Skeletal muscle satellite cell (primary cell): ENCODE measurements at regions not wholly inside any gene's neighbourhood (a gene's known extent, or its start where the extent isn't known, plus 50 kb on each side); places are given as distances from the start of the nearest gene placed in this dataset.
"Not testable (repeated sequence)": the region's sequence is repeated elsewhere in the genome, so short reads cannot be mapped to it uniquely, and the experiment has no call there.

Source experiments
- H3K27me3 ChIP-seq: 2 replicates; pipeline ENCODE4 v1.7.0; 2013; ENCODE audit warnings: low read length; ENCODE audit not compliant: control insufficient read depth, insufficient read depth
- H3K36me3 ChIP-seq: 2 replicates; pipeline ENCODE4 v1.7.0; 2013; ENCODE audit warnings: mild to moderate bottlenecking, control low read depth, low read length; ENCODE audit not compliant: insufficient read depth
- H3K4me1 ChIP-seq: 2 replicates; pipeline ENCODE4 v1.7.0; 2013; ENCODE audit warnings: low read length; ENCODE audit not compliant: control insufficient read depth, insufficient read depth
- H3K4me2 ChIP-seq: 2 replicates; pipeline ENCODE4 v1.7.0; 2013; ENCODE audit warnings: mild to moderate bottlenecking, low read length
- H3K4me3 ChIP-seq: 2 replicates; pipeline ENCODE4 v1.7.0; 2013; ENCODE audit warnings: low read length
- H3K9ac ChIP-seq: 2 replicates; pipeline ENCODE4 v1.7.0; 2013; ENCODE audit warnings: mild to moderate bottlenecking, low read depth, low read length, moderate library complexity
- H3K9me3 ChIP-seq: replicated peaks from 2 replicates; pipeline ENCODE4 v1.7.0; 2013; ENCODE audit warnings: mild to moderate bottlenecking, control low read depth, low read length

- peak overlapping the region; percentile 91 for H3K4me2 ChIP-seq
- no peak overlapping the region for H3K9ac ChIP-seq
- no peaks in the 10 kb centered on the region for H3K36me3 ChIP-seq
- H3K4me3 ChIP-seq, result peak overlapping the region; percentile 66
- peaks cover 86% of the 10 kb centered on the region for H3K27me3 ChIP-seq
- H3K9me3 ChIP-seq, result no peaks in the 10 kb centered on the region
- H3K4me1 ChIP-seq, result peaks cover 5% of the 10 kb centered on the region
Observed at GRCh38 chr6:37566111-37566949, 66.6 kb upstream of the CCDC167 start.

DNA sequence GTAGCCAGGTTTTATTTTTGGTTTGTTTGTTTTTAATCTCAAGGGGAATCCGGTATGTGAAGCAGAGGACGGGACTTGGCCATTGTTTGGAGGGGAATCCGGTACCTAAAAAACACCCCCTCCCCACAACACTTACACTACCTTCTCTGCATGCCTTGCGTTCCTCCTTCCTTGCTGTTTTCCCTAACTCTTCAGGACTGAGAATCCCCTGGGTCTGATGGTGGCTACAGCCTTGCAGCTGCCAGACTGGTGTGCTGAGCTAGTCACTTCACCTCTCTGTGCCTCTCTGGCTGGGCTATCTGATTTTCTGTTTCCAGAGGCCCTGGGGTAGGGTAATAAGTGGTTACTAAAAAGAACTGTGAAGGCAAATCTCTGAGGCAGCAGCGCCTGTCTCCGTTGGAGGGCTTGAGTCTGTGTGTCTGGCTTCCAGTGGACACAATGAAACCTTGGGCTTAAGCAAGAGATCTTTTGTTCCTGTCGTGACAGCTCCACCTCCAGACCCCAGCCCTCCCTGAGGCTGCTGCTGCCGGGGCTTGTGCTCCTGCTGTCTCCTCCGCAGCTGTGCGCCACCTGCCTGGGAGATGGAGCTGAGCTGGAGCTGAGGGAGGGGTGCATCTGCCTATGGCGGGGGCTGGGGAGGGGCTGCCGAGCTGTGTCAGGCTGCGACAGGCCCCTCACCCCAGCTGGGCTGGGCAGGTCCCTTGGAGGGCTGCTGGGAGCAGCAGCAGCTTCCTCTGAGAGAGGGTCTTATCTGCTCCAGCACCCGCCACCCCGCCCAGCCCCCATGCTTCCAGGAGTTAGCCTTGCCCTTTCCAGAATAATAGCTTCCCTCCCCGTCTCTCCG is 65.8 kb upstream of the CCDC167 start:
- H3K4me3 ChIP-seq, result peak overlapping the region; percentile 66

GRCh38 chr6:37562926-37563288 is 63.2 kb upstream of the CCDC167 start:
- H3K9ac ChIP-seq, H3K4me1 ChIP-seq, H3K9me3 ChIP-seq, H3K4me2 ChIP-seq, H3K36me3 ChIP-seq, H3K4me3 ChIP-seq: not testable (repeated sequence)
- H3K27me3 ChIP-seq, result peaks cover 86% of the 10 kb centered on the region

More for the DNA sequence above, 65.8 kb upstream of the CCDC167 start:
- no peaks in the 10 kb centered on the region for H3K36me3 ChIP-seq
- H3K4me1 ChIP-seq, result peaks cover 5% of the 10 kb centered on the region
- peaks cover 85% of the 10 kb centered on the region for H3K27me3 ChIP-seq
- no peak overlapping the region for H3K9ac ChIP-seq
- no peaks in the 10 kb centered on the region for H3K9me3 ChIP-seq
- H3K4me2 ChIP-seq, result peak overlapping the region; percentile 91

DNA sequence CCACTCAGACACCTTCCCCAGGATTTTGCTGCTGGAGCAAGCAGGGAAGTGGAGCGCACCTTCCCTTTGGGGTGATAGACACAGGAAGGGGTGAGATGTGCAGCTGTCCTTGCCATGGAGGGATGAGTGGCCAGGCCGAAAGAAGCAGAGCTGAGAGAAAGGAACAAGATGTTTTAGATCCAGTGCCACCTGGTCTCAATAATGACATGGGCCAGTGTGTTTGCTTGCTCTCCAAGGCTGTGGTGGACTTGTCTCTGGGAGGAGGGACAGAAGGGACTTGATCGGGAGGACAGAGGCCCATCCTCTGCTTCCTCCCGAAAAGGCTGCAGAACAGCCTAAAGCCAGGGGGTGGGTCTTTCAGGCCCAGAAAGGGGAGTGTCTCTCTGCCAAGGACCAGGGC is 61.7 kb upstream of the CCDC167 start:
- Histone ChIP-seq H3K4me2 (no peak overlapping the region), H3K4me3 (no peak overlapping the region), H3K27me3 (peaks cover 91% of the 10 kb centered on the region), H3K4me1 (peaks cover 5% of the 10 kb centered on the region), H3K36me3 (no peaks in the 10 kb centered on the region), H3K9me3 (no peaks in the 10 kb centered on the region), H3K9ac (no peak overlapping the region)

DNA sequence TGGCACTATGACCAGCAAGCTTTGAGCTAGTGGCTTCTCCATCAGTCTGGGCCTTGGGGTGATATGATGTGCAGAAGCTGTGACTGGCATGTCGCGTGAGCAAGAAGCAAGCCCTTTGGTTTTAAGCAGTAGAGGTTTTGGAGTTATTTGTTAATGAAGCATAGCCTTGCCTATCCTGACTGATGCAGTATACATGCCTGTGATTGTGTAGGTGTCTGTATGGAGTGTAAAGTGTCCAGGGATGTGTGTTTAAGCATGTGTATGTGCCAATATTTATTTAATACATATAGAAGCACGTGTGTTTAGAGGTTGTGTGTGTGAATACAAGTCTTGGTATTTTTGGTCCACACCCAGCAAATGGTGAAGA is 61.0 kb upstream of the CCDC167 start:
- Histone ChIP-seq H3K4me2 (no peak overlapping the region), H3K9me3 (no peaks in the 10 kb centered on the region), H3K4me3 (no peak overlapping the region), H3K27me3 (peaks cover 85% of the 10 kb centered on the region), H3K4me1 (no peaks in the 10 kb centered on the region), H3K36me3 (no peaks in the 10 kb centered on the region), H3K9ac (no peak overlapping the region)

- H3K9me3 ChIP-seq, result no peaks in the 10 kb centered on the region
- no peaks in the 10 kb centered on the region for H3K36me3 ChIP-seq
- H3K4me2 ChIP-seq, result no peak overlapping the region
- peaks cover under 1% of the 10 kb centered on the region for H3K4me1 ChIP-seq
- H3K27me3 ChIP-seq, result peaks cover 78% of the 10 kb centered on the region
- no peak overlapping the region for H3K4me3 ChIP-seq
- no peak overlapping the region for H3K9ac ChIP-seq
Observed at GRCh38 chr6:37559501-37559900, 59.8 kb upstream of the CCDC167 start.

GRCh38 chr6:37559050-37559449 is 59.4 kb upstream of the CCDC167 start:
- H3K4me1 ChIP-seq, result peaks cover 5% of the 10 kb centered on the region
- no peaks in the 10 kb centered on the region for H3K36me3 ChIP-seq
- no peak overlapping the region for H3K4me3 ChIP-seq
- H3K27me3 ChIP-seq, result peaks cover 74% of the 10 kb centered on the region
- H3K4me2 ChIP-seq, result no peak overlapping the region
- H3K9ac ChIP-seq, result no peak overlapping the region
- H3K9me3 ChIP-seq, result no peaks in the 10 kb centered on the region

DNA sequence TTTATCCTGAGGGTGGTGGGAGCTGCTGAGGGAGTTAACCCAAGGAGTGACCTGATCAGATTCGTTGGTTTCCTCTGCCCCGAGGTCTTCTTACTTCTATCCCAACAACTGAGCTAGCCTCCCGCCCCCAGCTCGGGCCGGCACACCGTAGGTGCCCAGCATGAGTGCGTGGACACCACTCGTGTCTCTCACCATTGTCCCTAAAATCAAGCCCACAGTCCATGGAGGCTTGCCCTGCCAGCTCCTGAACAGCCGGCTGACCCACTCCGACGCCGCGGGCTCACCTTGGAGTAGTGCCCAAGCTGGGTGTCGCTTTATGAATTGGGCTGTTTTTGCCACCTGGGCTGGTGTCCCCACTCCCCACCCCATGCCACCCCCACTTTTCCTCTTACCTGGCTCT is 59.0 kb upstream of the CCDC167 start:
- peaks cover 7% of the 10 kb centered on the region for H3K4me1 ChIP-seq
- no peaks in the 10 kb centered on the region for H3K9me3 ChIP-seq
- H3K36me3 ChIP-seq, result no peaks in the 10 kb centered on the region
- no peak overlapping the region for H3K9ac ChIP-seq
- H3K4me3 ChIP-seq, result no peak overlapping the region
- H3K4me2 ChIP-seq, result no peak overlapping the region
- peaks cover 70% of the 10 kb centered on the region for H3K27me3 ChIP-seq

- peaks cover 66% of the 10 kb centered on the region for H3K27me3 ChIP-seq
- no peak overlapping the region for H3K4me3 ChIP-seq
- H3K4me1 ChIP-seq, result peaks cover 11% of the 10 kb centered on the region
- H3K9me3 ChIP-seq, result no peaks in the 10 kb centered on the region
- H3K9ac ChIP-seq, result no peak overlapping the region
- H3K36me3 ChIP-seq, result no peaks in the 10 kb centered on the region
- H3K4me2 ChIP-seq, result no peak overlapping the region
Observed at GRCh38 chr6:37558168-37558567, 58.5 kb upstream of the CCDC167 start.

DNA sequence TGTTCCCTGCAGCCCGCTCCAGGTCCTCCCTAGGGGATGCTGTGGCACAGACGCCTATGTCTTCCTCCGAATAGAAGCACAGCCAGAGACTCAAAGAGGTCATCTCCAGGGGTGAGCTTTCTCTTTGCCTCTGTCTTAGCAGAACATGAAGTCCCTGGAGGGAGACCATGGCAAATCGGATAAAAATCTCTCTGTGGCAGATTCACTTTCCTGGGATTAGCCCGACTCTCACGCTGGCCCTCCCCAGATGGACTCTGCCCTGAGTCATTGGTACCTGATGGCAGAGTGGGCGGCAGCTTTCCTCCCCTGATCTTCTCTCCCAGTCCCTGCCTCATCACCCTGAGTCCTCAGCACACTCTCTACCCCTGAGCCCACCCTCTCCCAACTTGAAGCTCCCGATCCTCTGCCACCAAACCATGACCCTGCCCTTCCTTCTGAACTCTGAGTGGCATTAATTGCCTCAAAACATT is 58.0 kb upstream of the CCDC167 start:
- peaks cover 11% of the 10 kb centered on the region for H3K4me1 ChIP-seq
- H3K4me3 ChIP-seq, result no peak overlapping the region
- no peaks in the 10 kb centered on the region for H3K36me3 ChIP-seq
- no peak overlapping the region for H3K4me2 ChIP-seq
- no peak overlapping the region for H3K9ac ChIP-seq
- H3K27me3 ChIP-seq, result peaks cover 66% of the 10 kb centered on the region
- H3K9me3 ChIP-seq, result no peaks in the 10 kb centered on the region

- no peak overlapping the region for H3K4me2 ChIP-seq
- H3K9me3 ChIP-seq, result no peaks in the 10 kb centered on the region
- peaks cover 64% of the 10 kb centered on the region for H3K27me3 ChIP-seq
- H3K36me3 ChIP-seq, result no peaks in the 10 kb centered on the region
- peaks cover 11% of the 10 kb centered on the region for H3K4me1 ChIP-seq
- H3K4me3 ChIP-seq, result no peak overlapping the region
- H3K9ac ChIP-seq, result no peak overlapping the region
Observed at GRCh38 chr6:37556881-37557644, 57.4 kb upstream of the CCDC167 start.
